GM19395 (cell line): ENCODE measurements at regions not wholly inside any gene's neighbourhood (a gene's known extent, or its start where the extent isn't known, plus 50 kb on each side); places are given as distances from the start of the nearest gene placed in this dataset.
"Not testable (repeated sequence)": the region's sequence is repeated elsewhere in the genome, so short reads cannot be mapped to it uniquely, and the experiment has no call there.

Source experiments
- ATAC-seq: cut with Tn5 transposase; IDR thresholded peaks from one replicate; pipeline ENCODE4 v1.9.1; 2021; ENCODE audit warnings: mild to moderate bottlenecking, moderate library complexity; ENCODE audit not compliant: unreplicated experiment

GRCh38 chr13:73325723-73326558 lies 267.1 kb downstream of the KLF5 start:
- peak; percentile 72 for ATAC-seq

- ATAC-seq: no peak
Measured at GRCh38 chr13:73324842-73325722, 266.3 kb downstream of the KLF5 start.

GRCh38 chr13:73323615-73324014 lies 264.8 kb downstream of the KLF5 start:
- ATAC-seq: no peak

GRCh38 chr13:73321043-73321442 lies 262.2 kb downstream of the KLF5 start:
- peak; percentile 68 for ATAC-seq

GRCh38 chr13:73317140-73317539 lies 258.3 kb downstream of the KLF5 start:
- no peak for ATAC-seq

GRCh38 chr13:73310366-73310765 lies 251.6 kb downstream of the KLF5 start:
- no peak for ATAC-seq

- no peak for ATAC-seq
Measured at GRCh38 chr13:73307481-73307880, 248.7 kb downstream of the KLF5 start.

- no peak for ATAC-seq
Measured at GRCh38 chr13:73306688-73307087, 247.9 kb downstream of the KLF5 start.

GRCh38 chr13:73304442-73304841 lies 245.6 kb downstream of the KLF5 start:
- no peak for ATAC-seq

- ATAC-seq: no peak
Measured at GRCh38 chr13:73303851-73304250, 245.0 kb downstream of the KLF5 start.

- ATAC-seq: not testable (repeated sequence)
Measured at GRCh38 chr13:73301622-73302021, 242.8 kb downstream of the KLF5 start.

- ATAC-seq: no peak
Measured at GRCh38 chr13:73300718-73301425, 242.1 kb downstream of the KLF5 start.

GRCh38 chr13:73299787-73300186 lies 241.0 kb downstream of the KLF5 start:
- no peak for ATAC-seq

- ATAC-seq: no peak
Measured at GRCh38 chr13:73293913-73294523, 235.2 kb downstream of the KLF5 start.

- ATAC-seq: no peak
Measured at GRCh38 chr13:73292127-73292526, 233.3 kb downstream of the KLF5 start.

GRCh38 chr13:73290844-73291243 lies 232.0 kb downstream of the KLF5 start:
- ATAC-seq: no peak

GRCh38 chr13:73288596-73288995 lies 229.8 kb downstream of the KLF5 start:
- ATAC-seq: no peak

- ATAC-seq: no peak
Measured at GRCh38 chr13:73287831-73288230, 229.0 kb downstream of the KLF5 start.

- no peak for ATAC-seq
Measured at GRCh38 chr13:73286942-73287620, 228.3 kb downstream of the KLF5 start.

- ATAC-seq: no peak
Measured at GRCh38 chr13:73286177-73286576, 227.4 kb downstream of the KLF5 start.
